Chondrocyte (in vitro differentiated cells): ENCODE measurements at regions not wholly inside any gene's neighbourhood (a gene's known extent, or its start where the extent isn't known, plus 50 kb on each side); places are given as distances from the start of the nearest gene placed in this dataset.

Source experiments
- DNase-seq: peaks from one replicate; pipeline ENCODE4 v3.0.0; 2021; ENCODE audit warnings: mixed read lengths, low spot score
- H3K27ac Mint-ChIP-seq: one replicate; pipeline ENCODE4 v1.8.0; 2021; ENCODE audit warnings: mild to moderate bottlenecking, moderate library complexity, mixed read lengths; ENCODE audit not compliant: unreplicated experiment
- H3K27me3 Mint-ChIP-seq: 2 replicates; pipeline ENCODE4 v1.8.0; 2021; ENCODE audit warnings: low read depth, mixed read lengths
- H3K36me3 Mint-ChIP-seq: 2 replicates; pipeline ENCODE4 v1.8.0; 2021; ENCODE audit warnings: low read depth, mixed read lengths
- H3K4me1 Mint-ChIP-seq: 2 replicates; pipeline ENCODE4 v1.8.0; 2021; ENCODE audit warnings: low read depth, mild to moderate bottlenecking, mixed read lengths
- H3K4me3 Mint-ChIP-seq: one replicate; pipeline ENCODE4 v1.8.0; 2021; ENCODE audit warnings: mild to moderate bottlenecking, moderate library complexity, mixed read lengths; ENCODE audit not compliant: unreplicated experiment
- H3K9me3 Mint-ChIP-seq: 2 replicates; pipeline ENCODE4 v1.8.0; 2021; ENCODE audit warnings: low read depth, mixed read lengths
- CTCF ChIP-seq: fragments of 200-600 bp; sonication (generic); IDR thresholded peaks from 2 replicates; pipeline ENCODE4 v1.5.0; 2021; ENCODE audit warnings: antibody characterized with exemption, mild to moderate bottlenecking, moderate library complexity

DNA sequence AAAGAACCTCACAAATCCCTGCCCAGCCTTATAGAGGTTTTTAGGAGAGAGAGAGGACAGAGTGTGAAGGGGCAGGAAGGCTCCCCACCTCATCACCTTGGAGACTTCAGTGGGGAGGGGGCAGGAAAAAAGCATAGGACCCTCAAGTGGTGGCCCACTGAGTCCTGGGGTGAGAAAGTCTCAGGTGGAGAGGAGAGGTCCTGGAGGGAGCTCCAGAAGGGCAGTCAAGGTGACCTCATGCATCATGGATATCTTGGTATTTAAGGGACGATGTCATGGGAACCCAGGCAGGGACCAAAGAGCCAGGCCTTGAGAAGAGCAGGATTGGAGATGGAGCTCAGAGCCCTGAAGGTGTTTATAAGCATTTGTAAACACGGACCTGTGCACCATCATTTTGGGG is 204.5 kb downstream of the SLC4A3 start:
- no peak for TF ChIP-seq CTCF
- Mint-ChIP-seq H3K36me3 (peaks cover 2% of the 10 kb centered on the region), H3K4me3 (no peak overlapping the region), H3K27me3 (no peaks in the 10 kb centered on the region), H3K9me3 (peaks cover 3% of the 10 kb centered on the region), H3K27ac (no peak overlapping the region), H3K4me1 (peaks cover 5% of the 10 kb centered on the region)
- no peak for DNase-seq

GRCh38 chr2:219832904-219833303 is 205.5 kb downstream of the SLC4A3 start:
- Mint-ChIP-seq H3K36me3 (peaks cover 2% of the 10 kb centered on the region), H3K4me3 (no peak overlapping the region), H3K27me3 (no peaks in the 10 kb centered on the region), H3K4me1 (peaks cover 5% of the 10 kb centered on the region), H3K27ac (no peak overlapping the region), H3K9me3 (peaks cover 3% of the 10 kb centered on the region)
- no peak for TF ChIP-seq CTCF
- no peak for DNase-seq

GRCh38 chr2:219835493-219835892 is 208.1 kb downstream of the SLC4A3 start:
- no peak for DNase-seq
- no peaks in the 10 kb centered on the region for H3K27me3 Mint-ChIP-seq
- no peak overlapping the region for H3K4me3 Mint-ChIP-seq
- no peak overlapping the region for H3K27ac Mint-ChIP-seq
- peaks cover 3% of the 10 kb centered on the region for H3K9me3 Mint-ChIP-seq
- TF ChIP-seq CTCF, result no peak
- H3K4me1 Mint-ChIP-seq, result peaks cover 7% of the 10 kb centered on the region
- peaks cover 2% of the 10 kb centered on the region for H3K36me3 Mint-ChIP-seq

DNA sequence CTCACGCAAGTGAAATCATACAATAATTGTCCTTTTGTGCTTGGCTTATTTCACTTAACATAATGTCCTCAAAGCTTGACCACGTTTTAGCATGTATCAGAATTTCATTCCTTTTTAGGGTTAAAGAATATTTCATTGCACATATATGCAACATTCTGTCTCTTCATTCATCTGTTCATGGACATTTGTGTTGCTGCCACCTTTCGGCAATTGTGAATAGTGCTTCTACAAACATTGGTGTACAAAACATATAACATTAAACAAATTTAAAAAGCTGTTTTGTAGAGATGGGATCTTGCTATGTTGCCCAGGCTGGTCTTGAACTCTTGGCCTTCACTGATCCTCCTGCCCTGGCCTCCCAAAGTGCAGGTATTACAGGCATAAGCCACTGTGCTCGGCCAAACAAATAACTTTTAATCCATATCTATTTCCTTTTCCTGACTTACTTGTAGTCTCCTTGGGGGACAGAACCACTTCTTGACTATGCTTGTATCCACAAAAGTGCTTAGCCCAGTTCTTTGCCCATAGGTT is 209.3 kb downstream of the SLC4A3 start:
- H3K27ac Mint-ChIP-seq, result no peak overlapping the region
- peaks cover 7% of the 10 kb centered on the region for H3K4me1 Mint-ChIP-seq
- peaks cover 3% of the 10 kb centered on the region for H3K9me3 Mint-ChIP-seq
- TF ChIP-seq CTCF, result peak; percentile 67
- H3K4me3 Mint-ChIP-seq, result no peak overlapping the region
- H3K27me3 Mint-ChIP-seq, result no peaks in the 10 kb centered on the region
- H3K36me3 Mint-ChIP-seq, result peaks cover 2% of the 10 kb centered on the region
- DNase-seq, result no peak

DNA sequence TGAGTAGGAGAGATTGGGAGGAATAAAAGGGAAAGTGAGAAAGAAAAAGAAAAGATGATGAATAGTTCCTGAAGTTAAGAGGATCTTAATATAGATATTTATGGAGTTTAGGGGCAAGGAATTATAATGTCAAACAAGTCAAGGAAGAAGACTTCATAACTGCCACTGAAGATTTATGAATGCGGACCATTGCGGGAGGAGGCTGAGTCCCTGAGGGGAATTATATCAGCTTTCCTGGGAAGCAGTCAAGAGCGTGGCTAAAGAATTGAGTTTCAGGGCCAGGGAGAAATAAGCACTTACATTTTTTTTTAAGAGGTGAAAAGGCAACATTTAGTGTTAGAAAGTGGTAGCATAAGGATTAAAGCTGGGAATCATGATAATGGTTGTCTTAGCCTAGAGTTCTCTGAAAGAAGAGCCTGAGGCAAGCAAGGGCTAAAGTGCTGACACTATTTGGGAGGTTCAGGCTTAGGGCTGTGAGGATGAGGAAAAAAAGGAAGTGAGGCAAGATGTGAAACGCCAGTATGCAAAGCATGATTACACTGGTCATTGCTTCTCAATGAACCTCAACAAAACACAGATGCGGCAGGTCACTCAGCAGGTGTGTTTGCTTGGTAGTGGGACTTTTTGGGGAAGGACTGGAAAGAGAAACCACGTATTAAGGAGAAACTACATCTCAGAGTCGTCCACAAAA is 217.1 kb downstream of the SLC4A3 start:
- H3K27me3 Mint-ChIP-seq, result peaks cover 6% of the 10 kb centered on the region
- no peak for TF ChIP-seq CTCF
- H3K36me3 Mint-ChIP-seq, result no peaks in the 10 kb centered on the region
- peaks cover 10% of the 10 kb centered on the region for H3K4me1 Mint-ChIP-seq
- DNase-seq, result no peak
- no peak overlapping the region for H3K4me3 Mint-ChIP-seq
- no peaks in the 10 kb centered on the region for H3K9me3 Mint-ChIP-seq
- H3K27ac Mint-ChIP-seq, result no peak overlapping the region
